ENCODE measurements at regions not wholly inside any gene's neighbourhood (a gene's known extent, or its start where the extent isn't known, plus 50 kb on each side); places are given as distances from the start of the nearest gene placed in this dataset.

DNA sequence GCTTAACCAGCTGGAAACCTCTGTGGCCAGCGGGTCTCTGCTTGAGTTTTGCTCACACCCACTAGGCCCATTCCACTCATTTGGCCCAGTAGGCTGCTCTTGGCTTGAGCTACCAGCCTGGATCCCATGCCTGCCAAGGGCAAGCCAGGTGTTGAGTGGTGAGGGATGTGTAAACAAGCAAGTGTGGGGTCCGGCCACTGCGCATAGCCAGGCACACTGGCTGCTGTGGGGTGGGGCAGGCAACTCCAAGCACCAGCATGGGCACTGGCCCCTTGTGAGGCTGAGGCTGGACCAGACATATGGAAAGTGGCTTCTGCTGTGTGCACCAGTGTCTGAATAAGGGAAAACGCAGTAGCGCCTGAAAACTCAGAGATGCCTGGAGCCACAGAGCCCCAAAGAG, 732.7 kb downstream of the NR4A2 start:
- no peak for TF ChIP-seq CTCF (conservative IDR thresholded peaks at IDR 0.05; ENCODE audit: low read length)
- TF ChIP-seq EZH2phosphoT487 (IDR thresholded peaks at IDR 0.05; ENCODE audit: borderline replicate concordance) = no peak
